ENCODE measurements at regions not wholly inside any gene's neighbourhood (a gene's known extent, or its start where the extent isn't known, plus 50 kb on each side); places are given as distances from the start of the nearest gene placed in this dataset.

- DNase-seq (ENCODE audit: insufficient read length, low spot score) = no peak
- FAIRE-seq = no peak
- no peak for TF ChIP-seq TAF1 (IDR thresholded peaks at IDR 0.05; ENCODE audit: low read depth, low read length)
- TF ChIP-seq POU2F2 (IDR thresholded peaks at IDR 0.05; ENCODE audit: low read depth, low read length) = no peak
- TF ChIP-seq POLR2A (IDR thresholded peaks at IDR 0.05; ENCODE audit: low read depth, low read length) = no peak
- TF ChIP-seq SPI1 (IDR thresholded peaks at IDR 0.05; ENCODE audit: low read depth, low read length) = no peak
- TF ChIP-seq PAX5 (IDR thresholded peaks at IDR 0.05; ENCODE audit: insufficient read depth, low read length, severe bottlenecking) = no peak
- TF ChIP-seq POLR2AphosphoS5 (IDR thresholded peaks at IDR 0.05; ENCODE audit: low read depth, low read length) = no peak
Measured at GRCh38 chr2:226657340-226658053, 142.1 kb downstream of the IRS1 start.

GRCh38 chr2:226656367-226656766 lies 143.3 kb downstream of the IRS1 start:
- DNase-seq (ENCODE audit: insufficient read length, low spot score) (no peak), FAIRE-seq (no peak)
- TF ChIP-seq PAX5 (IDR thresholded peaks at IDR 0.05; ENCODE audit: insufficient read depth, low read length, severe bottlenecking) (no peak), POU2F2 (IDR thresholded peaks at IDR 0.05; ENCODE audit: low read depth, low read length) (no peak), POLR2A (IDR thresholded peaks at IDR 0.05; ENCODE audit: low read depth, low read length) (no peak), TAF1 (IDR thresholded peaks at IDR 0.05; ENCODE audit: low read depth, low read length) (no peak), SPI1 (IDR thresholded peaks at IDR 0.05; ENCODE audit: low read depth, low read length) (no peak), POLR2AphosphoS5 (IDR thresholded peaks at IDR 0.05; ENCODE audit: low read depth, low read length) (no peak)

GRCh38 chr2:226655871-226656270 lies 143.7 kb downstream of the IRS1 start:
- FAIRE-seq = no peak
- TF ChIP-seq TAF1 (IDR thresholded peaks at IDR 0.05; ENCODE audit: low read depth, low read length) = no peak
- TF ChIP-seq PAX5 (IDR thresholded peaks at IDR 0.05; ENCODE audit: insufficient read depth, low read length, severe bottlenecking) = no peak
- no peak for TF ChIP-seq POLR2AphosphoS5 (IDR thresholded peaks at IDR 0.05; ENCODE audit: low read depth, low read length)
- TF ChIP-seq POU2F2 (IDR thresholded peaks at IDR 0.05; ENCODE audit: low read depth, low read length) = no peak
- no peak for TF ChIP-seq POLR2A (IDR thresholded peaks at IDR 0.05; ENCODE audit: low read depth, low read length)
- TF ChIP-seq SPI1 (IDR thresholded peaks at IDR 0.05; ENCODE audit: low read depth, low read length) = no peak
- no peak for DNase-seq (ENCODE audit: insufficient read length, low spot score)

- no peak for DNase-seq (ENCODE audit: insufficient read length, low spot score)
- TF ChIP-seq SPI1 (IDR thresholded peaks at IDR 0.05; ENCODE audit: low read depth, low read length) (no peak), POLR2AphosphoS5 (IDR thresholded peaks at IDR 0.05; ENCODE audit: low read depth, low read length) (no peak), TAF1 (IDR thresholded peaks at IDR 0.05; ENCODE audit: low read depth, low read length) (no peak), POU2F2 (IDR thresholded peaks at IDR 0.05; ENCODE audit: low read depth, low read length) (no peak), PAX5 (IDR thresholded peaks at IDR 0.05; ENCODE audit: insufficient read depth, low read length, severe bottlenecking) (no peak), POLR2A (IDR thresholded peaks at IDR 0.05; ENCODE audit: low read depth, low read length) (no peak)
- no peak for FAIRE-seq
Measured at GRCh38 chr2:226652983-226653765, 146.4 kb downstream of the IRS1 start.

- DNase-seq (ENCODE audit: insufficient read length, low spot score) (no peak), FAIRE-seq (peak; percentile 26)
- TF ChIP-seq SPI1 (IDR thresholded peaks at IDR 0.05; ENCODE audit: low read depth, low read length) = peak; percentile 62
- no peak for TF ChIP-seq POLR2A (IDR thresholded peaks at IDR 0.05; ENCODE audit: low read depth, low read length)
Measured at GRCh38 chr2:226652369-226652768, 147.3 kb downstream of the IRS1 start.

GRCh38 chr2:226649871-226650660 lies 149.6 kb downstream of the IRS1 start:
- DNase-seq (ENCODE audit: insufficient read length, low spot score) = no peak
- TF ChIP-seq PAX5 (IDR thresholded peaks at IDR 0.05; ENCODE audit: insufficient read depth, low read length, severe bottlenecking) = no peak
- no peak for TF ChIP-seq POU2F2 (IDR thresholded peaks at IDR 0.05; ENCODE audit: low read depth, low read length)
- TF ChIP-seq POLR2A (IDR thresholded peaks at IDR 0.05; ENCODE audit: low read depth, low read length) = no peak
- TF ChIP-seq TAF1 (IDR thresholded peaks at IDR 0.05; ENCODE audit: low read depth, low read length) = no peak
- TF ChIP-seq SPI1 (IDR thresholded peaks at IDR 0.05; ENCODE audit: low read depth, low read length) = no peak
- no peak for TF ChIP-seq POLR2AphosphoS5 (IDR thresholded peaks at IDR 0.05; ENCODE audit: low read depth, low read length)
- no peak for FAIRE-seq

GRCh38 chr2:226649201-226649600 lies 150.4 kb downstream of the IRS1 start:
- FAIRE-seq (no peak), DNase-seq (ENCODE audit: insufficient read length, low spot score) (no peak)
- no peak for TF ChIP-seq TAF1 (IDR thresholded peaks at IDR 0.05; ENCODE audit: low read depth, low read length)
- TF ChIP-seq POU2F2 (IDR thresholded peaks at IDR 0.05; ENCODE audit: low read depth, low read length) = no peak
- no peak for TF ChIP-seq POLR2A (IDR thresholded peaks at IDR 0.05; ENCODE audit: low read depth, low read length)
- TF ChIP-seq POLR2AphosphoS5 (IDR thresholded peaks at IDR 0.05; ENCODE audit: low read depth, low read length) = no peak
- TF ChIP-seq SPI1 (IDR thresholded peaks at IDR 0.05; ENCODE audit: low read depth, low read length) = no peak
- no peak for TF ChIP-seq PAX5 (IDR thresholded peaks at IDR 0.05; ENCODE audit: insufficient read depth, low read length, severe bottlenecking)

GRCh38 chr2:226647621-226648518 lies 151.8 kb downstream of the IRS1 start:
- FAIRE-seq (no peak), DNase-seq (ENCODE audit: insufficient read length, low spot score) (no peak)
- no peak for TF ChIP-seq SPI1 (IDR thresholded peaks at IDR 0.05; ENCODE audit: low read depth, low read length)
- no peak for TF ChIP-seq PAX5 (IDR thresholded peaks at IDR 0.05; ENCODE audit: insufficient read depth, low read length, severe bottlenecking)
- TF ChIP-seq POU2F2 (IDR thresholded peaks at IDR 0.05; ENCODE audit: low read depth, low read length) = no peak
- no peak for TF ChIP-seq TAF1 (IDR thresholded peaks at IDR 0.05; ENCODE audit: low read depth, low read length)
- TF ChIP-seq POLR2AphosphoS5 (IDR thresholded peaks at IDR 0.05; ENCODE audit: low read depth, low read length) = no peak
- TF ChIP-seq POLR2A (IDR thresholded peaks at IDR 0.05; ENCODE audit: low read depth, low read length) = no peak
